ENCODE measurements at regions not wholly inside any gene's neighbourhood (a gene's known extent, or its start where the extent isn't known, plus 50 kb on each side); places are given as distances from the start of the nearest gene placed in this dataset.

GRCh38 chrX:125709532-125709931, 389.9 kb downstream of the TEX13C start:
- intact Hi-C loops (cut with DNase I): no loop called here
- Histone ChIP-seq H3K4me3 (no peak overlapping the region), H3K27me3 (no peaks in the 10 kb centered on the region), H3K27ac (no peak overlapping the region), H3K36me3 (no peaks in the 10 kb centered on the region), H3K9me3 (no peaks in the 10 kb centered on the region), H3K4me1 (no peaks in the 10 kb centered on the region)
- no peak for DNase-seq (ENCODE audit: low spot score in 2 of 2)
- TF ChIP-seq CTCF (IDR thresholded peaks at IDR 0.05): no peak

- DNase-seq (ENCODE audit: low spot score in 2 of 2): no peak
- intact Hi-C loops (cut with DNase I): no loop called here
- no peak overlapping the region for H3K4me3 ChIP-seq
- TF ChIP-seq CTCF (IDR thresholded peaks at IDR 0.05): no peak
- H3K9me3 ChIP-seq: no peaks in the 10 kb centered on the region
- no peaks in the 10 kb centered on the region for H3K27me3 ChIP-seq
- no peak overlapping the region for H3K27ac ChIP-seq
- H3K4me1 ChIP-seq: no peaks in the 10 kb centered on the region
- no peaks in the 10 kb centered on the region for H3K36me3 ChIP-seq
Observed at GRCh38 chrX:125710403-125711062, 390.9 kb downstream of the TEX13C start.

GRCh38 chrX:125711103-125711502, 391.4 kb downstream of the TEX13C start:
- intact Hi-C loops (cut with DNase I): no loop called here
- TF ChIP-seq CTCF (IDR thresholded peaks at IDR 0.05): no peak
- Histone ChIP-seq H3K27ac (no peak overlapping the region), H3K27me3 (no peaks in the 10 kb centered on the region), H3K4me1 (no peaks in the 10 kb centered on the region), H3K4me3 (no peak overlapping the region), H3K36me3 (no peaks in the 10 kb centered on the region), H3K9me3 (no peaks in the 10 kb centered on the region)
- DNase-seq (ENCODE audit: low spot score in 2 of 2): no peak

- Histone ChIP-seq H3K36me3 (no peaks in the 10 kb centered on the region), H3K4me1 (no peaks in the 10 kb centered on the region), H3K27ac (no peak overlapping the region), H3K27me3 (no peaks in the 10 kb centered on the region), H3K9me3 (no peaks in the 10 kb centered on the region), H3K4me3 (no peak overlapping the region)
- no peak for TF ChIP-seq CTCF (IDR thresholded peaks at IDR 0.05)
- intact Hi-C loops (cut with DNase I): no loop called here
- no peak for DNase-seq (ENCODE audit: low spot score in 2 of 2)
Observed at GRCh38 chrX:125713633-125714032, 394.0 kb downstream of the TEX13C start.

- H3K4me3 ChIP-seq: no peak overlapping the region
- H3K36me3 ChIP-seq: no peaks in the 10 kb centered on the region
- TF ChIP-seq CTCF (IDR thresholded peaks at IDR 0.05): no peak
- intact Hi-C loops (cut with DNase I): no loop called here
- H3K4me1 ChIP-seq: no peaks in the 10 kb centered on the region
- DNase-seq (ENCODE audit: low spot score in 2 of 2): no peak
- no peak overlapping the region for H3K27ac ChIP-seq
- no peaks in the 10 kb centered on the region for H3K27me3 ChIP-seq
- no peaks in the 10 kb centered on the region for H3K9me3 ChIP-seq
Observed at GRCh38 chrX:125727117-125727516, 407.4 kb downstream of the TEX13C start.

Measured in ascending aorta (tissue), 2 donors.